ENCODE measurements at regions not wholly inside any gene's neighbourhood (a gene's known extent, or its start where the extent isn't known, plus 50 kb on each side); places are given as distances from the start of the nearest gene placed in this dataset.

DNA sequence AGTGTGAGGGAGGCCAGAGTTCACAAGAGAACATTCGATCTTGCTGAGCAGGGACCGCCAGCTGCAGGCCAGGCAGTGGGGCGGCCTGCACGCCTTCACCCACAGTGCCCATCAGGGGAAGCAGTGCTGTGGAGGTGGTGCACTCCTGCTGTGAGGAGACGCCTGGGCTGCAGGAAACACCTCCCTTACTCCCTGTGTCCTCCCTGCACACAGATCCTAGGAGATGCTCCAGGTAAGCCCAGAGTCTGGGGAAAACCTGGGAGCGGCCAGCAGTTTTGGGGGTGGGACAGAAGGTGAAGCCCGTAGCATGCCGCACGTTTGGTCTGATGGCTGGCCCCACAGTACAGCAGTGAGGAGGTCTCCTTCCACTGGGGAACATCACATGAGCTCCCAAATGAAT, 180.8 kb upstream of the RAB6C start:
- intact Hi-C loops (cut with micrococcal nuclease): no loop called here
- BruUV-seq (replicated peaks): no TSS peak
- DNase-seq: no peak

DNA sequence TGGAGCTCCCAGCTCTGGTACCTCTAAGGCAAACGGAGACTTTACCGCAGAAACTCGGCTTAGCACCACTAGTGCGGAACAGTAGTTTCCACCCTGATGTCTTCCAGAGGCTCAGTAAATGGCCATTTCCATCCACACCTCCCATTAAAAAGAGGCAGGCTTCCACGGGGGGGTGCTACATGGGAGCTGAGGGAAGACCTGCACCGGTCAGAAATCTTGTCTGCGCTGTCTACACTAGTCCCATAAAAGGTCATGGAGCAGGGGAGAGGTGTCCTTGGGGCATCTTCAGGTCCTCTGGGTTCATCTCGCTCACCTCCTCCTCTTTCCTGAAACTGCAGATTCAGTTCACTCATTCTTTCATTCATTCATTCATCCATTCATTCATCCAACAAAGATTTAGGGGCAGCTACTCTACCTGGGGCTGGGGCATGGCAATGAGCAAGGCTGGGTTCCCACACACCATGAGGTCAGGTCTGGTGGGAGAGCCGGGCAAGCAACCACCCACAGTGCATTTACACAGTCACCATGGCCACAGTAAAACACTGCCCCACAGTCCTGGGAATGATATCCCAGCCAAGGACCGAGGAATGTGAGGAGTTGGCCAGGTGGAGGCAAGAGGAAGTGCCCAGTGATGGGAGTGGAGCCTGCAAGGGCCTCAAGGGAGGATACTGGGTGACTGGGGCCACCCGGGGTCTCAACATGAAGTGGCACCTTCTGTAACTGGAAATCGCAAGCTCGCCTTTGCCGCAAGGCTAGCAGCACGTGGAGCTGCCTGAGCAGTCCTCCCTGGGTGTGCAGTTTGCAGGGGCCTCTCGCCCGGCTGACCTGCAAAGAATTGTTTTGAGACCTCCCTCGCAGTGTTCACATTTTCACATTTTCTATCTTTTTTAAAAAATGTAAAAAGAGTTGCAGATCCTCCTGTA, 180.2 kb upstream of the RAB6C start:
- no peaks in the 10 kb centered on the region for H3F3A ChIP-seq (ENCODE audit: low read length, unreplicated experiment)
- no peaks in the 10 kb centered on the region; the same call in 1 of the 2 replicates for H3K4me1 ChIP-seq (ENCODE audit: insufficient read depth, low read length)
- no peaks in the 10 kb centered on the region for H3K9me3 ChIP-seq (ENCODE audit: low read length)
- ChIA-PET POLR2A (ENCODE audit: unreplicated experiment) (no interaction called here), CTCF (no interaction called here)
- DNase-seq (no peak), ATAC-seq (no peak)
- H3K27ac ChIP-seq (ENCODE audit: low read length): no peak overlapping the region
- H3K9ac ChIP-seq (ENCODE audit: low read length): no peak overlapping the region
- no peak overlapping the region for H3K4me2 ChIP-seq (ENCODE audit: low read length)
- intact Hi-C loops (cut with micrococcal nuclease): no loop called here
- no peaks in the 10 kb centered on the region for H3K36me3 ChIP-seq (ENCODE audit: low read depth, low read length)
- no peaks in the 10 kb centered on the region for H3K27me3 ChIP-seq (ENCODE audit: low read length)
- H3K79me2 ChIP-seq (ENCODE audit: low read length): no peaks in the 10 kb centered on the region
- no TSS peak for BruUV-seq (replicated peaks)
- H2AFZ ChIP-seq (ENCODE audit: low read length): no peak overlapping the region
- no peak overlapping the region for H3K4me3 ChIP-seq (ENCODE audit: low read length)
- no peak for TF ChIP-seq EZH2 (IDR thresholded peaks at IDR 0.05; ENCODE audit: low read length, unreplicated experiment)
- no peak for TF ChIP-seq EZH2phosphoT487 (IDR thresholded peaks at IDR 0.05; ENCODE audit: borderline replicate concordance, low read length)
- TF ChIP-seq, protein P1, sequence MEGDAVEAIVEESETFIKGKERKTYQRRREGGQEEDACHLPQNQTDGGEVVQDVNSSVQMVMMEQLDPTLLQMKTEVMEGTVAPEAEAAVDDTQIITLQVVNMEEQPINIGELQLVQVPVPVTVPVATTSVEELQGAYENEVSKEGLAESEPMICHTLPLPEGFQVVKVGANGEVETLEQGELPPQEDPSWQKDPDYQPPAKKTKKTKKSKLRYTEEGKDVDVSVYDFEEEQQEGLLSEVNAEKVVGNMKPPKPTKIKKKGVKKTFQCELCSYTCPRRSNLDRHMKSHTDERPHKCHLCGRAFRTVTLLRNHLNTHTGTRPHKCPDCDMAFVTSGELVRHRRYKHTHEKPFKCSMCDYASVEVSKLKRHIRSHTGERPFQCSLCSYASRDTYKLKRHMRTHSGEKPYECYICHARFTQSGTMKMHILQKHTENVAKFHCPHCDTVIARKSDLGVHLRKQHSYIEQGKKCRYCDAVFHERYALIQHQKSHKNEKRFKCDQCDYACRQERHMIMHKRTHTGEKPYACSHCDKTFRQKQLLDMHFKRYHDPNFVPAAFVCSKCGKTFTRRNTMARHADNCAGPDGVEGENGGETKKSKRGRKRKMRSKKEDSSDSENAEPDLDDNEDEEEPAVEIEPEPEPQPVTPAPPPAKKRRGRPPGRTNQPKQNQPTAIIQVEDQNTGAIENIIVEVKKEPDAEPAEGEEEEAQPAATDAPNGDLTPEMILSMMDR (conservative IDR thresholded peaks at IDR 0.05; ENCODE audit: low read depth, low read length): no peak
- no peaks in the 10 kb centered on the region for H4K20me1 ChIP-seq (ENCODE audit: low read length)
- no peaks in the 10 kb centered on the region for H3K9me2 ChIP-seq (replicated peaks; ENCODE audit: low read length)

More for the DNA sequence above, 180.8 kb upstream of the RAB6C start:
- no peaks in the 10 kb centered on the region; the same call in 1 of the 2 replicates for H3K4me1 ChIP-seq (ENCODE audit: insufficient read depth, low read length)
- TF ChIP-seq EZH2phosphoT487 (IDR thresholded peaks at IDR 0.05; ENCODE audit: borderline replicate concordance, low read length): no peak
- no peak for TF ChIP-seq EZH2 (IDR thresholded peaks at IDR 0.05; ENCODE audit: low read length, unreplicated experiment)
- TF ChIP-seq, protein P1 (conservative IDR thresholded peaks at IDR 0.05; ENCODE audit: low read depth, low read length): no peak
- no peaks in the 10 kb centered on the region for H3K79me2 ChIP-seq (ENCODE audit: low read length)
- H2AFZ ChIP-seq (ENCODE audit: low read length): no peak overlapping the region
- no peaks in the 10 kb centered on the region for H3K36me3 ChIP-seq (ENCODE audit: low read depth, low read length)
- no peaks in the 10 kb centered on the region for H4K20me1 ChIP-seq (ENCODE audit: low read length)
- ChIA-PET POLR2A (ENCODE audit: unreplicated experiment) (no interaction called here), CTCF (no interaction called here)
- H3K9me3 ChIP-seq (ENCODE audit: low read length): no peaks in the 10 kb centered on the region
- no peak for ATAC-seq
- no peak overlapping the region for H3K4me3 ChIP-seq (ENCODE audit: low read length)
- no peak overlapping the region for H3K9ac ChIP-seq (ENCODE audit: low read length)
- H3K27ac ChIP-seq (ENCODE audit: low read length): no peak overlapping the region
- H3K27me3 ChIP-seq (ENCODE audit: low read length): no peaks in the 10 kb centered on the region
- no peaks in the 10 kb centered on the region for H3K9me2 ChIP-seq (replicated peaks; ENCODE audit: low read length)
- H3F3A ChIP-seq (ENCODE audit: low read length, unreplicated experiment): no peaks in the 10 kb centered on the region
- no peak overlapping the region for H3K4me2 ChIP-seq (ENCODE audit: low read length)

DNA sequence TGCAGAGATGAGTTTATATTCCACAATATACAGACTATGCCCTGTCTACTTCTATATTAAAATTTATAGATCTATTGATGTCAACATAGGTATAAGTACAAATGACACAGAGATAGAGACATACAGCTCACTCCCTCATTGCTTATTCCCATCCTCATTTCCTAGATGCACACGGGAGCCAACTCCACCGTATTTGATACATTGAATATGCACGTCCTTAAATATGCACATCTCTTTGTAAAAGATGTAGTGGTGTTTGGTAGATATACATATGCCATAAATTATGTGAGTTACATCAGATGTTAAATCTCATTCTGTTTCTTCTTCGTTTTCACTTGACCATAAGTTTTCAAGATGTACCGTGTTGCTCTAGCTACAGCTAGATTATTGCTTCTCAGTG, 179.2 kb upstream of the RAB6C start:
- no TSS peak for BruUV-seq (replicated peaks)

More for the DNA sequence above, 179.2 kb upstream of the RAB6C start:
- DNase-seq (no peak), ATAC-seq (no peak)
- no peaks in the 10 kb centered on the region for H3K36me3 ChIP-seq (ENCODE audit: low read depth, low read length)
- no peak overlapping the region for H3K4me3 ChIP-seq (ENCODE audit: low read length)
- H3K9ac ChIP-seq (ENCODE audit: low read length): no peak overlapping the region
- no peaks in the 10 kb centered on the region; the same call in 1 of the 2 replicates for H3K4me1 ChIP-seq (ENCODE audit: insufficient read depth, low read length)
- no peak overlapping the region for H3K4me2 ChIP-seq (ENCODE audit: low read length)
- ChIA-PET POLR2A (ENCODE audit: unreplicated experiment) (no interaction called here), CTCF (no interaction called here)
- no peak overlapping the region for H2AFZ ChIP-seq (ENCODE audit: low read length)
- no peak overlapping the region for H3K27ac ChIP-seq (ENCODE audit: low read length)
- H3K27me3 ChIP-seq (ENCODE audit: low read length): 0 out of 2 replicates have a peak, but pooled peaks cover 3% of the 10 kb centered on the region
- no peaks in the 10 kb centered on the region for H3K9me3 ChIP-seq (ENCODE audit: low read length)
- H3K9me2 ChIP-seq (replicated peaks; ENCODE audit: low read length): no peaks in the 10 kb centered on the region
- no peaks in the 10 kb centered on the region for H4K20me1 ChIP-seq (ENCODE audit: low read length)
- no peaks in the 10 kb centered on the region for H3F3A ChIP-seq (ENCODE audit: low read length, unreplicated experiment)
- intact Hi-C loops (cut with micrococcal nuclease): no loop called here
- H3K79me2 ChIP-seq (ENCODE audit: low read length): no peaks in the 10 kb centered on the region
- TF ChIP-seq EZH2phosphoT487 (IDR thresholded peaks at IDR 0.05; ENCODE audit: borderline replicate concordance, low read length) (no peak), EZH2 (IDR thresholded peaks at IDR 0.05; ENCODE audit: low read length, unreplicated experiment) (no peak)
- TF ChIP-seq, protein P1 (conservative IDR thresholded peaks at IDR 0.05; ENCODE audit: low read depth, low read length): no peak
